Suprapubic skin (tissue), 4 donors: ENCODE measurements at regions not wholly inside any gene's neighbourhood (a gene's known extent, or its start where the extent isn't known, plus 50 kb on each side); places are given as distances from the start of the nearest gene placed in this dataset.

Source experiments
- EP300 ChIP-seq: sonication (generic); formaldehyde crosslinking; IDR thresholded peaks from one replicate; pipeline ENCODE4 v1.6.1; 2017; ENCODE audit warnings: antibody characterized with exemption
- POLR2A ChIP-seq, 2 donors: fragments of 450-650 bp; IDR thresholded peaks; one replicate each; pipeline ENCODE4 v1.6.1; 2017; ENCODE audit warnings: antibody characterized with exemption in 2 of 2, mild to moderate bottlenecking in 2 of 2, moderate library complexity in 2 of 2
- POLR2AphosphoS5 ChIP-seq, 3 donors: sonication (generic); formaldehyde crosslinking; IDR thresholded peaks; one replicate each; pipeline ENCODE4 v1.6.1; 2017; ENCODE audit warnings: antibody characterized with exemption in 3 of 3
- TF ChIP-seq, protein P1 (sequence below), 2 donors: fragments of 200-600 bp in 1 of 2; fragments of 450-650 bp in 1 of 2; sonication (generic) in 1 of 2; IDR thresholded peaks; one replicate each; pipeline ENCODE4 v1.5.1; 2016 to 2019; ENCODE audit warnings: antibody characterized with exemption in 2 of 2, mild to moderate bottlenecking in 1 of 2, moderate library complexity in 1 of 2

GRCh38 chr2:163255086-163255485, 416.5 kb upstream of the KCNH7 start:
- TF ChIP-seq POLR2A (IDR thresholded peaks at IDR 0.05) (no peak), EP300 (no peak), POLR2AphosphoS5 (IDR thresholded peaks at IDR 0.05) (no peak)
- TF ChIP-seq, protein P1, sequence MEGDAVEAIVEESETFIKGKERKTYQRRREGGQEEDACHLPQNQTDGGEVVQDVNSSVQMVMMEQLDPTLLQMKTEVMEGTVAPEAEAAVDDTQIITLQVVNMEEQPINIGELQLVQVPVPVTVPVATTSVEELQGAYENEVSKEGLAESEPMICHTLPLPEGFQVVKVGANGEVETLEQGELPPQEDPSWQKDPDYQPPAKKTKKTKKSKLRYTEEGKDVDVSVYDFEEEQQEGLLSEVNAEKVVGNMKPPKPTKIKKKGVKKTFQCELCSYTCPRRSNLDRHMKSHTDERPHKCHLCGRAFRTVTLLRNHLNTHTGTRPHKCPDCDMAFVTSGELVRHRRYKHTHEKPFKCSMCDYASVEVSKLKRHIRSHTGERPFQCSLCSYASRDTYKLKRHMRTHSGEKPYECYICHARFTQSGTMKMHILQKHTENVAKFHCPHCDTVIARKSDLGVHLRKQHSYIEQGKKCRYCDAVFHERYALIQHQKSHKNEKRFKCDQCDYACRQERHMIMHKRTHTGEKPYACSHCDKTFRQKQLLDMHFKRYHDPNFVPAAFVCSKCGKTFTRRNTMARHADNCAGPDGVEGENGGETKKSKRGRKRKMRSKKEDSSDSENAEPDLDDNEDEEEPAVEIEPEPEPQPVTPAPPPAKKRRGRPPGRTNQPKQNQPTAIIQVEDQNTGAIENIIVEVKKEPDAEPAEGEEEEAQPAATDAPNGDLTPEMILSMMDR (IDR thresholded peaks at IDR 0.05), result no peak
